ENCODE measurements at regions not wholly inside any gene's neighbourhood (a gene's known extent, or its start where the extent isn't known, plus 50 kb on each side); places are given as distances from the start of the nearest gene placed in this dataset.

GRCh38 chr3:159057621-159058020 lies 255.8 kb downstream of the MFSD1 start:
- no peak for TF ChIP-seq CTCF (IDR thresholded peaks at IDR 0.05; ENCODE audit: borderline replicate concordance, insufficient read depth, low read depth, low read length)
- H3K4me3 ChIP-seq (ENCODE audit: low read depth, low read length) = no peak overlapping the region

GRCh38 chr3:159058859-159059258 lies 257.0 kb downstream of the MFSD1 start:
- no peak overlapping the region for H3K4me3 ChIP-seq (ENCODE audit: low read depth, low read length)

GRCh38 chr3:159059395-159059794 lies 257.5 kb downstream of the MFSD1 start:
- no peak overlapping the region for H3K4me3 ChIP-seq (ENCODE audit: low read depth, low read length)
- no peak for TF ChIP-seq CTCF (IDR thresholded peaks at IDR 0.05; ENCODE audit: borderline replicate concordance, insufficient read depth, low read depth, low read length)

More at GRCh38 chr3:159058859-159059258, 257.0 kb downstream of the MFSD1 start:
- TF ChIP-seq CTCF (IDR thresholded peaks at IDR 0.05; ENCODE audit: borderline replicate concordance, insufficient read depth, low read depth, low read length) = no peak

- no peak for TF ChIP-seq CTCF (IDR thresholded peaks at IDR 0.05; ENCODE audit: borderline replicate concordance, insufficient read depth, low read depth, low read length)
- H3K4me3 ChIP-seq (ENCODE audit: low read depth, low read length) = no peak overlapping the region
Observed at GRCh38 chr3:159062734-159063410, 261.0 kb downstream of the MFSD1 start.

GRCh38 chr3:159069091-159069490 lies 267.2 kb downstream of the MFSD1 start, which contains the start of gene IQCJ:
TSS of gene IQCJ (plus strand) at chr3:159069319.
- no peak within 1 kb of the TSS for H3K4me3 ChIP-seq (ENCODE audit: low read depth, low read length)
- no peak for TF ChIP-seq CTCF (IDR thresholded peaks at IDR 0.05; ENCODE audit: borderline replicate concordance, insufficient read depth, low read depth, low read length)

GRCh38 chr3:159069866-159070425 lies 268.1 kb downstream of the MFSD1 start:
- no peak for TF ChIP-seq CTCF (IDR thresholded peaks at IDR 0.05; ENCODE audit: borderline replicate concordance, insufficient read depth, low read depth, low read length)
- no peak overlapping the region for H3K4me3 ChIP-seq (ENCODE audit: low read depth, low read length)
